ENCODE measurements at regions not wholly inside any gene's neighbourhood (a gene's known extent, or its start where the extent isn't known, plus 50 kb on each side); places are given as distances from the start of the nearest gene placed in this dataset.

DNA sequence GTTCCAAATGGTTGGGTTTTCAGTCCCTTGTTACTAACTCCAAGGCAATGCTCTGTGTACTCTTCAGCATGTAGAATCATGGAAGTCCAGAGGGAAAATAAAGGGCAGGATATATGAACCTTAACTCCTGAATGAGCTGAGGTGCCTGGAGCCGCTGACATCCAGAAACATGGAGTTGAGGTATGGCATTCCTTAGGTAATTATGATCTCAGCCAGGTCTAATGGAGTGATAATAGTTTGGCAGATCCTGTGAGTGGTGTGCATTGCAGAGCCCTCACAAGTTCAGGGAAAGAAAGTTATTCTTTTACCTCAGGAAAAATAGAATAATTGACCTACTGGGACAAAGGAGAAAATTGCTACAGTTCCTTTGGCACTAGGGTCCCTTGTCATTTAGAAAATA is 369.1 kb downstream of the ZNF608 start:
- DNase-seq (ENCODE audit: low read depth in 2 of 2), result no peak

DNA sequence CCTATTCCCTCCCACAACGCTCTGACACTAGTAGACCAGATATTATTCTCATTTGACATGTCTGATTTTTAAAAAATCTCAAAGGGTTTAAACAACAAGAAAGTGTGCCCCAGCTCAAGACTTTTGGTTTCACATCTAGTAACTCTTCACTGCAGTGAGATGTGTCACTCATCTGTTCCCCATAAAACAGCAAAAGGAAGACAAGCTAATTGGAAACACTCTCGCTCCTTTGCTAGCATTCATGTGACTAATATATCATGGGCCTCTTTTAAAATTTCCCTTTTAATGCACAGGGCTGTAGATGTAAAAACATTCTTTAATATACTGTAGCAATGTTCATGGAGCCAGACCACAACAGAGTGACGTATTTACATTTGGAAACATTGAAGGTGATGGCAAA is 372.6 kb downstream of the ZNF608 start:
- peak; percentile 42 to 48 for DNase-seq (ENCODE audit: low read depth in 2 of 2)

DNA sequence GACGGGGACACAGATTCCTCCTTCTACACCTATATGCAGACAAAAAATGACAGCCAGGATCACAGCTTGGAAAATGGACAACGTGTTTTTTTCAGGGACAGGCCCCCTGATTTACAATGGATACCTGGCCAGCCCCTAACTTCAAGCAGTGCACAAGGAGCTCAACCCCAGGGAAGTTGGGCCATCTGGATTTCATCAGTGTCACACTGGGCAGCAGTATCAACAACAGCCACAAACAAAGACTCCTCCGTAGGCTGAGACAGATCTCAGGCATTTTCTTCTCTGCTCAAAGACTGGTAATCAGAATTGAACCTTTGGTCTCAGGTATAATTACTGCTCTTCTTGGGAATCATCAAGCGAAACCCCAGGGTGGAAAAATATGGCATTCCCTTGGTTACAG is 374.0 kb downstream of the ZNF608 start:
- no peak for DNase-seq (ENCODE audit: low read depth in 2 of 2)

DNA sequence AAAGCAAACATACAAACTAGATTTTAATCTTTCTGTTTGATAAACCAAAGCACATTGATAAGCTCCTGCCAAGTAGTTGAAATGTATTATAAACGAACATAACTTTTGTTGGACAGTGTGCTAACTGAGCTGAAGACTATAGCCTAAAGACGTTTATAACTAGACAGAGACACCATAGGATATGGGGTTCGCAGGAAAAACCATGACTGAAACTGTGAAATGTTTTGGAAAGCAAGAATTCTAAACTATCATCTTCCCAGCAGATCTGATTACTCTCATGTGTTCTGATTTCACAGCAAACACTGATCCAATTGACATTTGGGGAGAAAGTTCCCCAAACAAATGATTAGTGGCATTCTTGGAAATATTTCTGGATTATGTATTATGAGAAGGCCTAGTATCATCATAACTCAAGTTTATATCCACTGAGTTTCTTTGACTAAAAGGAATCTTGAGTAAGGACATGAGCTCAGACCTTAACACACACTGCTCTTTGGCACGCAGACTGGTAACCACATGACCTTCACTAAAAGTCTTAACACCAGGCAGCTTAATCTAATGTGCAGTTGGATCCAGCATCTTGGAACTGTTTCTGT is 375.2 kb downstream of the ZNF608 start:
- peak; percentile 36 to 40 for DNase-seq (ENCODE audit: low read depth in 2 of 2)

DNA sequence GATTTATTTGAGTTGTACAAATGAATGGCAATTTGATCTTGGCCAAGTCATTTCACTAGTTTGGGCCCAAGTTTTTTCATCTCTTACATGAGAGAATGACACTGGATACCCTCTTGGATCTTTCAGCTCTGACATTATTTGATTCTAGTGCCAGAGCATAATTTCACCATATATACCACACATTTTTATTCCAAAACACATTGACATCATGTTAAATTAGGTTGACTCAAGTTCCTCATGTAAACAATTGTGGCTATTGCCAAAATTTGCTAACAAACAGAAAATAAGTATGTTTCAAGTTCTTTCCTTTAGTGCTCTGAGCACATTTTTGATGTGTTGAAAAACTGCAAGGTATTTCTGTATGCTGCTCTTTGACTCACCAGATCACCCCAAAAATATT is 375.8 kb downstream of the ZNF608 start:
- no peak for DNase-seq (ENCODE audit: low read depth in 2 of 2)

DNA sequence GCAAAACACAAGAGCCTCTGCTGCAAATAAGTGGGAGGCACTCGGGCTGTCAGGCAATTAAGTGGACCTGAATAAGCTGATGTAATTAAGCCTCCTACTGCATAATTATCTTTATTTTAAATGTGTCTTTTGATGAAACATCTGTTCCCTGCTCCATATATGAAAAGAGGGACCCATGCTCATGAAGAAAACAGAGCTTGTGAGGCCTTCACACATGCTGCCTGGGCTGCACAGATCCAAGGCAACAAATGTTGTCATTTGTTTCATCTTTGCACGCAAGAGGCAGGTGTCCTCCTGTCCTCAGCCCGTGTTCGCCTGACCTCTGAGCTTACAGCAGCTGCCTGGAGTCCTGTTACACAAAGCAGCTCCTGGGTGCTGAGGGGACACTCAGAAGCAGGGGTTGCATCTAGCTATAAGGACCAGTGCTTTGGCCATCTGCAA is 381.1 kb downstream of the ZNF608 start:
- DNase-seq (ENCODE audit: low read depth in 2 of 2), result no peak

DNA sequence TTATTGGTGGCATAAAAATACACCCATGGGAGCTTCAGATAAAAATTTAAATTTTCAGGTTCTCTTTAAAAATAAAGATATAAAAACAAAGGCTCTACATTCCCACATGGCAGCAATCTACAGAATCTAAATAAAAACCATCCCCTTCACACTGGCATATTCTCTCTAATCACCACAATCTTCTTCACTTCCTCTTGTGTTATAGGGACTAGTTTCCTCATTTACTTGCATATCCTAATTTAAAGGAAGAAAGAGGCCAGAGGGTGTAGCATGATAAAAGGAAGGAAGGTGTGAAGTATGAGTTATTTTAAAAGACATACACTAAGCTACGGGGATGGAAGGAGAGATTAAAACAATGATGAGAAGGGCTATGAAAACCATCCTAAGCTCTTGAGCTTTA is 390.5 kb downstream of the ZNF608 start:
- DNase-seq (ENCODE audit: low read depth in 2 of 2), result no peak

DNA sequence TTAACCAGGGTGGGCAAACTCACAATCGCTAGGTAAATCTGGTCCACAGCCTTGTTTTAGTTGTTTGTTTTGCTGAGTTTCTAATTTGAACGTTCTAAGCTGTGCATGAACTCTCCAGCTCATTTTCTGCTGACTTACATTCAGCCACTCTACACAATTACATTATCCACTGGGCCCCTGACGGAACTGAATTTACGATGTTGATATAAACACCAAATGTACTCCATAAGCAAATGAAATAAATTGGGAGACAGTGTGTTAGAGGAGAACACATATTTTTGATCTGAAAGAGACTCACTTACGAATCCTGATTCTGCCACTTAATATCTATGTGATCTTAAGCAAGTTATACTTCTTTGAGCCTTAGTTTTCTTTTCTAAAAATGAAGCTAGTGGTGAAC is 393.4 kb downstream of the ZNF608 start:
- no peak for DNase-seq (ENCODE audit: low read depth in 2 of 2)

DNA sequence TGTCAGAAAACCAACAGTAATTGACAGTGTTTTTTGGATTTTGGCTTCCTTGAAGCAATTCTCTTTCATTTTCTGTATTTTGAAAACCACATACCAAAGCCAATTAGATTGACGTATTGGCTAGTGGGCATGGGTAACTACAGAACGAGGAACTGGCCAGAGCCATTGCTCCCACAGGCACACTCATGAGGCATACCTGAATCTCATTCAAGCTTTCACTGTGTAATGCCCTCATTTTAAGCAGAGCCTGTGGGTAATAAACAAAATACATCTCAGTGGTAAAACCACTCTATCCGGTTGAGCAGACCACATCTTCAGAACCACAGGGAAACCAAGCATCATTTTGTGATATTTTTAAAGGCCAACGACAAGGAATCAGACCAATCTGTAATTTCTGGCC is 394.1 kb downstream of the ZNF608 start:
- DNase-seq (ENCODE audit: low read depth in 2 of 2), result no peak

DNA sequence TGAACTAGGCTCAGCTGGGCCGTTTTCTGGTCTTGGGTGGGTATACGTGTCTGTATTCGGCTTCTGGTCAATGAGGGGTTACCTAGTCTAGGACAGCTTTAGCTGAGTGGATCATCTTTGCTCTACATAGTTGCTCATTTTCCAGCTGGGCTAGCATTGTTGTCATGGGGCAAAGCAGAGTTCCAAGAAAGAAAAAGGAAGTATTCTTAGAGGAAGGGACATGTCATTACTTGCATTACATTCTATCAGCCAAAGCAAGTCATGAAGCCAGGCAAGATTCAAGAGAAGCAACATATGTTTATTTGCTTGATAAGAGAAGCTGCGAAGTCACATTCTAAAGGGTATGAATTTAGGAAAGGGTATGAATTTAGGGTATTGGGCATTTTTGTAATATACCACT is 396.5 kb downstream of the ZNF608 start:
- no peak for DNase-seq (ENCODE audit: low read depth in 2 of 2)

DNA sequence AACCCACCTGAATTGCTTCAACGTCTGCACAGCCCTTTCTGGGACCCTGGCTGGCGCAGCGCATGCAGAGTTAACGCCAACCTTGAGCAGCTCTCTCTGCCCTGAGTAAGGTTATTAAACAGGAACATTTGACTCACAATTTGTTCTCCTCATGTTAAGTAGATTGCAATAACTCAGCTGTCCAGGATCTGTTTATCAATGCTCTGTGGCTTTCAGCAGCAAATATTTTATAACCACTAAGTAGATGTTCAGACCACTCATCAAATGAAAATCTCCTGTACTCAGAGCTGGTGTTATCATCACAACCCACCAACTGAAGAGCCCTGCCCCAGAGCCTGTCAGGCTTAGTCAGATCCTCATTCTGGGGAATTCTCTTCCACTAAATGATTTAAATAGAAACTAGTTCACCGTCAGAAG is 403.0 kb downstream of the ZNF608 start:
- peak; percentile 87 to 88 for DNase-seq (ENCODE audit: low read depth in 2 of 2)

DNA sequence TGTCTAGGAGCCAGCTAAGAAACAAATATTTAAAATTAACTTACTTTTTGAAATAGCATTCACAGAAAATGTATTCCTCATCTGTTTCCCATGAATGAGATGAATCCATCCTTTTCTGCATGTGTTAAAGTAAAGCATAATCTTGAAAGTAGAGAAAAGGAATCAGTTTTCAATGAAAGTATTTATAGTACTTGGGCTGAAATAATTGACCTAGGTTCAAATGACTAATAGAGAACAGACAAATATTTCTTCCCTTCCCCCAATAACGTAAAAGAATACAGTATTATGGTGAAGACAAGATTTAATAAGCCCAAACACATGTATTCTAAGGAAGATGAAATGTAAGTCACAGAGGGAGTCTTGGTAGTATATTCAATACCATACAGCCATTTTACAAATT is 403.5 kb downstream of the ZNF608 start:
- peak; percentile 9 to 11 for DNase-seq (ENCODE audit: low read depth in 2 of 2)

DNA sequence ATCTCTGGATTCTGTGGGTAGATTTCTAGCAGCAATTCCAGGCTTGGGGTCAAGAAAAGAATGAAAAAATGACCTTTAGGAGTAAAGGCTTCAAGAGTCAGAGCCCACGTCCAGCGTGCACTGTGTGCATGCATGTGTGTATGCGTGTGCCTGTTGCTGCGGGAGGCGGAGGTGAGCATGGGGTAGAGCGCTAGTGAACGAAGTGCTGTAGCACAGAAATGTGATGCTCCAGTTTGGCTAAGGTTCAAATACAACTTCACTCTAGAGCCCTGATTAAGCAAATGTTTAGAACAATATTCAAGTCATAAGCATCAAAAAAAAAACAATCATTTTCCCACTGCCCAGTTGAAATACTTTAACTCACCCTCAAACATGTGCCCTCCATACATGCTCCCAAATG is 403.9 kb downstream of the ZNF608 start:
- no peak for DNase-seq (ENCODE audit: low read depth in 2 of 2)

DNA sequence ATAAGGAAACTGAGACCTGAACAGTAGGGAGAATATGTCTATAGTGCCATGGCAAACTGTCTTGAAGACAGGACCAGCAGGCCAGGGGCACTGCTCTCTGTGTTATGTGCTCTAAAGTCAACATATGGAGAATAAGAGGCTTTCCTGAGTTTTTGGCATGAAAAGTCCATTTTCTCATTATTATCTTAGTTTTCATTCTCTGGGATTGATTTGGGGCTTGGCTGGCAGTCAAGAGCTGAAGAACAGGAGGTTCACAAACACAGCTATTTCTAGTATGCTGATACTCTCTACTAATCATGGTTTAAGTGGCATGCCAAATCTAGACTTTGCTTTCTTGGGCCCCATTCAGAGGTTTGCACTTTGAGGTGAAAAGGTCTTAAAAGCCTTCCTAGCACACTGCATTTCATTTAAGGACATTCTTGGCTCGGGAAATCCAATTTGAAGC is 404.4 kb downstream of the ZNF608 start:
- DNase-seq (ENCODE audit: low read depth in 2 of 2), result peak; percentile 70 to 71

DNA sequence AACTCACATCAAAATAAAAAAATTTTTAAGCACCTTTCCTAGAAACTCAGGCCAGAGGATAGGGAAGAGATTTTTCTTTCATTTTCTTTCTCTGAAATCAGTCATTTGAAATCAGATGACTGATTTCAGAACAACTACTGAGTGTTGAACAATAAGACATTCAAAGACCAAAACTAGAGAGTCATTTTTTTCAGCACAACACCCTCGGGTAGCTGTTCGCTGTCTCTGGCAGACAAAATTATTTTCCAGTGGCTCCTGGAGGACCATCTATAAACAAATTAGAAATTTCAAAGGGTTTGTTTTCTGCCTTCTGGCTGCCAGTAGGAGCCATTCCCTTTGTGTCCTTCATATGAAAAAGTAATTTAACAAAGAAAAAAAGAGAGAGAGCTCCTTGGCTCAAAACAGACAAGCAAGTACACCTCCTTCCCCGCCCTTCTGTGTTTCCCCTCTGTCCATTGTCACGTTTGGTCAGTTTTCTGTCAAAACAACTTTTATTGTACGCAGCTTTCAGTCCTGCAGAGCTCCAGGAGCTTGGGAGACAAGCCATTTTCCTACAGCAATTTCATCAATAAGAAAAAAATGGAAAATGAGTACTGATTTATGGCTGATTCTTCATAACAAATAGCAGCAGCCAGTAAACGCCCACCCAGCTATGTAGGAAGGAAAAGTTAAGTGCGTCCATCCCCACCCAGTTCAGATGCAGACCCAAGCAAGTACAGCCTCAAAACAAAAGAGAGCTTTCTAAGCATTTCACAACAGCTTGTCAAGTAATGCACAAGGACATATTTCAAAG is 405.2 kb downstream of the ZNF608 start:
- no peak for DNase-seq (ENCODE audit: low read depth in 2 of 2)

DNA sequence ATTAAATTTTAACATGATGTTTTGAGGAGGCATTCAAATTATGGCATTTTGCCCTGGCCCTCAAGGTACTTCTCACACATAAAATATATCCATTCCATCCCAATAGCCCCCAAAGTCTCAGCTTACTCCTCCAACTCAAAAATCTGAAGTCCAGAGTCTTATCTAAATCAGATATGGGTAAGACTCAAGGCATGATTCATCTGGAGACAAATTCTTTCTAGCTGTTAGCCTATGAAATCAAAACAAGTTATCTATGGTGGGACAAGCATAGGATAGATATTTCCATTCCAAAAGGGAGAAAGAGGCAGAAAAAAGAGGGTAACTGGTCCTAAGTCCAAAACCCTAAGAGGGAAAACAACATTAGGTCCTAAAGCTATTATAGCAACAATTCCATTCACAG is 408.4 kb downstream of the ZNF608 start:
- no peak for DNase-seq (ENCODE audit: low read depth in 2 of 2)

DNA sequence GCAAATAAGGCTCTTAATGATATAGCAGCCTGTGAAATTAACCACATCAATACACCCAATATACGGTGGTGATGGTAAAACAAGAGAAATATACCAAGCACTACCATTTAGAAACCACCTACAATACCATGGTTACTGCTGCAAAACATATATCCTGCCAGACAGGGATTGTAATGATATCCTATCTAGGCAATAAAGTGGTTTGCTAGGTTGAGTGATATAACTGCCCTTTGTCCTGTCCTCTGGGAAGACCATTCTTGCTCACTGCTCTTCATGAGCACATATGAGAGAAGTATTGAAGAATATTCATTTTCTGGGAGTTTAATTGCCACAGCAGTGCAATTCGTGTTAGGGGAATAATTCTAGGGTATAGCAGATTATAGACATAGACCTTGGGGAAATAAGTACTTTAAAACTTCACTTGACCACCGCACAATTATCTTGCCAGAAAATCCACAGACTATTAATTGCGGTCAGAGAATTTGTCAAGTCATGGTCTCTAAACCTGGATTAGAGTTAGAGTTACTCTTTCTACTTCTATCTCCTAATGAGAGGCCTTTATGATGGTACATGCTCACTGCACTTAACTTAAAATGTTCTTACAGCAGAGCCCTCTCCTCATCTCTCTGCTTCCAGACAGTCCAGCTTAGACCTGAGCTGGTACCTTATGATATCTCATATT is 413.0 kb downstream of the ZNF608 start:
- DNase-seq (ENCODE audit: low read depth in 2 of 2), result no peak

DNA sequence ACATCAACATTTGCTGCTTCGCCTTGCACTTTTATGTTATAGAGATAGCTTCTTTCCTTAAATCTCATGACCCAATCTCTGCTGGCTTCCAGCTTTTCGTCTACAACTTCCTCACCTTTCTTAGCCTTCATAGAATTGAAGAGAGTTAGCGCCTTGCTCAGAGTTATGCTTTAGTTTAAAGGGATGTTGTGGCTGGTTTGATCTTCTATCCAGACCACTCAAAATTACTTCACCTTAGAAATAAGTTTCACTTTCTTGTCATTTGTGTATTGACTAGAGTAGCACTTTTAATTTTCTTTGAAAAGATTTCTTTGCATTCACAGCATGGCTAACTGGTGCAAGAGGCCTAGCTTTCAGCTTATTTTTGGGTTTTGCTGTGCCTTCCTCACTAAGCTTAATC is 414.2 kb downstream of the ZNF608 start:
- no peak for DNase-seq (ENCODE audit: low read depth in 2 of 2)

DNA sequence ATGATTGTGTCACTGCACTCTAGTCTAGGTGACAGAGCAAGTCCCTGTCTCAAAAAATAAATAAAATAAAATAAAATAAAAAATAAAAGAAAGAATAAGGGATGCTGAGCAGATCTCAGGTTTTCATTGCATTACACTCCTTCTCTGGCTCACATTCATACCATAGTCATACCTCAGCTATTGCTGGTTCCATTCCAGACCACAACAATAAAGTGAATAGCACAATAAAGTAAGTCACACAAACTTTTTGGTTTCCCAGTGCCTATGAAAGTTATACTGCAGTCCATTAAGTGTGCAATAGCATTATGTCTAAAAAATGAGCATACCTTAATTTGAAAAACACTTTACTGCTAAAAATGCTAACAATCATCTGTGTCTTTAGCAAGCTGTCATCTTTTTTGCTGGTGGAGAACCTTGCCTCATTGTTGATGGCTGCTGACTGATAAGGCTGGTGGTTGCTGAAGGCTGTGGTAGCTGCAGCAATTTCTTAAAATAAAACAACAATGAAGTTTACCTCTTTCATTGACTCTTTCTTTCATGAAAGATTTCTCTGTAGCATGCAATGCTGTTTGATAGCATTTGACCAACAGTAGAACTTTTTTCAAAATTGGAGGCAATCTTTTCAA is 415.7 kb downstream of the ZNF608 start:
- DNase-seq (ENCODE audit: low read depth in 2 of 2), result peak in 1 of 2 experiments; percentile 17

DNA sequence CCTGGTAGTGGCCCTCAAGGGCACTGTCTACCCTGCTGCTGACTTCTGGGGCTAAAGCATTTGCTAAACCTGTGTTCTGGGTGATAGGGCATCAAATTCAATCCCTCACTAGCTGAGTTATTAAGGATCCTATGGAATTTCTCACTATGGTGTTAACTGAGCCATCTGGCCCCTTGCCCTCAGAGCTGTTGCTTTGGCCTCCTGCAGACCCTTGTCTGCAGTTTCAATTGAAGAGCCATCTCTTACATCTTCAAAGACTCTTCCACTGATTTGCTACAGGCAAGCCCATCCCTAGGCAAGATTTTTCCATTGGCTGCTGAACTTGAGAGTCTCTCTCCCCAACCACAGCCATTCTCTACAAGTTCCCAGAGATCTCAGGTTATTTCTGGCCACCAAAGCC is 418.2 kb downstream of the ZNF608 start:
- no peak for DNase-seq (ENCODE audit: low read depth in 2 of 2)

DNA sequence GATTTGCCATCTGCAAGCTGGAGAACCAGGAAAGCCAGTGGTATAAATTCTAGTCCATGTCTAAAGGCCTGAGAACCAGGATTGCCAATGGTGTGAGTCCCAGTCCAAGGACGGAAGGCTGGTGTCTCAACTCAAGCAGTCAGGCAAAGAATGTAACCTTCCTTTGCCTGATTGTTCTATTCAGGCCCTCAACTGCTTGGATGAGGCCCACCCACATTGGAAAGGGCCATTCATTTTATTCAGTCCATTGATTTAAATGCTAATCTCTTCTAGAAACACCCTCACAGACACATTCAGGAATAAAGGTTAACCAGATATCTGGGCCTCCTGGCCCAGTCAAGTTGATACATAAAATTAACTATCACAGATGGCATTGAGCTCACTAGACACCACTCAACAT is 427.8 kb downstream of the ZNF608 start:
- no peak for DNase-seq (ENCODE audit: low read depth in 2 of 2)

DNA sequence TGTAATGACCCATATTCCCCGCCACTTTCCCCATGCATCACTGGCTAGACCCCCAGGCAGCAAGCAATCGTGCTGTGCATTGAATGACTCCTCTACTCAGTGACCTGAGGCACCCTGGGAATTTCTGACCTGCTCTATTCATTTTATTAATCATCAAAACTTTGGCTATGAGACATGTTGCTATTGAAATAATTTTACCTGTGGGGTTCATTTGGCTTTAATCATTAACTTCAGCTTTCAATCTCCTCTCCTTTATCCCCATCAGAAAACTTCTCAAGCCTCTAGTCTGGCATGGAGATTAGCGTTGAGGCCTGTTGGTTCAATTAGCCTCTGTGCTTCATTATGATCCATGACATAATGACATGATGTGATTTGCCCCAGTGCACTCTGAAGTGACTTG is 429.0 kb downstream of the ZNF608 start:
- DNase-seq (ENCODE audit: low read depth in 2 of 2), result no peak

All from fibroblast of skin of left quadriceps (primary cell).